ENCODE measurements at regions not wholly inside any gene's neighbourhood (a gene's known extent, or its start where the extent isn't known, plus 50 kb on each side); places are given as distances from the start of the nearest gene placed in this dataset.

DNA sequence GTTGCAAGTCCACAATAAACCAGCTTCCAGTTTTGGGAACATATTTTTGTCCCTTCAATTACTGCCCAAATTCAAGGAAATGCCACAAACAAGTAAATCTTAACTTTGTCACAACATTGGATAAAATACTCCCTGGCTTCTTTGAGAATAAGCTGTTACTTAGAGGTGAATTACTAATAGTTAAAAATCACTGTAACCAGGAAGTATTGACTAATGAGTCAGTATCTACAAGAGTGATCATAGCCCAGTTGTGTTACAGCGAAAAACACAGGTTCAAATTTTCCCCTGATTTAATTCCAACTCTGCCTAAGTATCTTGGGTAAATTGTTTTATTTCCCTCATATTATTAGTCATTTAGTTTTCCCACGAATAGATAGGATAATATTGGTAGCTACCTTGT lies 291.2 kb upstream of the PPARGC1A start:
- TF ChIP-seq, protein P1, sequence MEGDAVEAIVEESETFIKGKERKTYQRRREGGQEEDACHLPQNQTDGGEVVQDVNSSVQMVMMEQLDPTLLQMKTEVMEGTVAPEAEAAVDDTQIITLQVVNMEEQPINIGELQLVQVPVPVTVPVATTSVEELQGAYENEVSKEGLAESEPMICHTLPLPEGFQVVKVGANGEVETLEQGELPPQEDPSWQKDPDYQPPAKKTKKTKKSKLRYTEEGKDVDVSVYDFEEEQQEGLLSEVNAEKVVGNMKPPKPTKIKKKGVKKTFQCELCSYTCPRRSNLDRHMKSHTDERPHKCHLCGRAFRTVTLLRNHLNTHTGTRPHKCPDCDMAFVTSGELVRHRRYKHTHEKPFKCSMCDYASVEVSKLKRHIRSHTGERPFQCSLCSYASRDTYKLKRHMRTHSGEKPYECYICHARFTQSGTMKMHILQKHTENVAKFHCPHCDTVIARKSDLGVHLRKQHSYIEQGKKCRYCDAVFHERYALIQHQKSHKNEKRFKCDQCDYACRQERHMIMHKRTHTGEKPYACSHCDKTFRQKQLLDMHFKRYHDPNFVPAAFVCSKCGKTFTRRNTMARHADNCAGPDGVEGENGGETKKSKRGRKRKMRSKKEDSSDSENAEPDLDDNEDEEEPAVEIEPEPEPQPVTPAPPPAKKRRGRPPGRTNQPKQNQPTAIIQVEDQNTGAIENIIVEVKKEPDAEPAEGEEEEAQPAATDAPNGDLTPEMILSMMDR (IDR thresholded peaks at IDR 0.05; ENCODE audit: insufficient read depth, low read length, poor library complexity, severe bottlenecking) = no peak
- TF ChIP-seq EZH2phosphoT487 (conservative IDR thresholded peaks at IDR 0.05; ENCODE audit: low read length) = no peak

Data from SU-DHL-6 (cell line).